ENCODE measurements at regions not wholly inside any gene's neighbourhood (a gene's known extent, or its start where the extent isn't known, plus 50 kb on each side); places are given as distances from the start of the nearest gene placed in this dataset.

- Histone ChIP-seq H3K4me1 (ENCODE audit: control insufficient read depth in 1 of 2, insufficient read depth in 2 of 2, low read length in 2 of 2) (no peaks in the 10 kb centered on the region), H2AK5ac (ENCODE audit: low read length) (no peak overlapping the region), H3K36me3 (ENCODE audit: control insufficient read depth in 1 of 2, insufficient read depth in 2 of 2, low read length in 2 of 2) (no peaks in the 10 kb centered on the region), H2BK5ac (ENCODE audit: low read depth, low read length, poor library complexity) (no peak overlapping the region), H3K9ac (ENCODE audit: low read length) (no peak overlapping the region), H3K27ac (ENCODE audit: low read depth, low read length) (no peak overlapping the region), H3K14ac (ENCODE audit: low read length) (no peak overlapping the region), H3K27me3 (ENCODE audit: insufficient read depth, low read length) (no peaks in the 10 kb centered on the region), H3K79me1 (ENCODE audit: low read length) (no peaks in the 10 kb centered on the region), H3K4me3 (ENCODE audit: low read depth, low read length) (no peak overlapping the region), H4K8ac (ENCODE audit: low read depth, low read length) (no peak overlapping the region), H3K23ac (ENCODE audit: low read length) (no peak overlapping the region), H3K18ac (ENCODE audit: low read length) (no peak overlapping the region), H2BK12ac (ENCODE audit: low read length) (no peak overlapping the region), H3K9me3 (ENCODE audit: insufficient read depth, low read depth, low read length) (no peaks in the 10 kb centered on the region), H3K79me2 (ENCODE audit: control insufficient read depth, insufficient read depth, low read length, poor library complexity) (no peaks in the 10 kb centered on the region), H4K12ac (ENCODE audit: low read depth, low read length) (no peak overlapping the region), H4K91ac (ENCODE audit: low read depth, low read length) (no peak overlapping the region), H3K4me2 (ENCODE audit: low read length) (no peak overlapping the region), H2AFZ (ENCODE audit: insufficient read depth, low read length, poor library complexity) (no peak overlapping the region), H3K4ac (ENCODE audit: low read depth, low read length) (no peak overlapping the region), H2BK120ac (ENCODE audit: insufficient read depth, low read length, poor library complexity) (no peak overlapping the region)
- no CpG with 5 or more reads among the region's 9 CpGs for WGBS (ENCODE audit: extremely low coverage, insufficient coverage, insufficient read length)
- no peak for DNase-seq
Observed at GRCh38 chr12:111164833-111165525, 203.9 kb downstream of the PHETA1 start.

- no peaks in the 10 kb centered on the region for H3K9me3 ChIP-seq (ENCODE audit: insufficient read depth, low read depth, low read length)
- no peaks in the 10 kb centered on the region for H3K4me1 ChIP-seq (ENCODE audit: control insufficient read depth in 1 of 2, insufficient read depth in 2 of 2, low read length in 2 of 2)
- no peaks in the 10 kb centered on the region for H3K79me1 ChIP-seq (ENCODE audit: low read length)
- no peak overlapping the region for H3K4ac ChIP-seq (ENCODE audit: low read depth, low read length)
- no peak overlapping the region for H2AK5ac ChIP-seq (ENCODE audit: low read length)
- no peak overlapping the region for H3K9ac ChIP-seq (ENCODE audit: low read length)
- WGBS (ENCODE audit: extremely low coverage, insufficient coverage, insufficient read length), result no CpG with 5 or more reads among the region's 4 CpGs
- H2AFZ ChIP-seq (ENCODE audit: insufficient read depth, low read length, poor library complexity), result no peak overlapping the region
- no peak overlapping the region for H3K14ac ChIP-seq (ENCODE audit: low read length)
- no peak overlapping the region for H2BK120ac ChIP-seq (ENCODE audit: insufficient read depth, low read length, poor library complexity)
- DNase-seq, result no peak
- no peak overlapping the region for H3K4me3 ChIP-seq (ENCODE audit: low read depth, low read length)
- H3K18ac ChIP-seq (ENCODE audit: low read length), result no peak overlapping the region
- H4K91ac ChIP-seq (ENCODE audit: low read depth, low read length), result no peak overlapping the region
- no peak overlapping the region for H2BK5ac ChIP-seq (ENCODE audit: low read depth, low read length, poor library complexity)
- no peak overlapping the region for H4K8ac ChIP-seq (ENCODE audit: low read depth, low read length)
- no peak overlapping the region for H4K12ac ChIP-seq (ENCODE audit: low read depth, low read length)
- H3K27me3 ChIP-seq (ENCODE audit: insufficient read depth, low read length), result no peaks in the 10 kb centered on the region
- no peak overlapping the region for H3K23ac ChIP-seq (ENCODE audit: low read length)
- H3K27ac ChIP-seq (ENCODE audit: low read depth, low read length), result no peak overlapping the region
- H3K36me3 ChIP-seq (ENCODE audit: control insufficient read depth in 1 of 2, insufficient read depth in 2 of 2, low read length in 2 of 2), result no peaks in the 10 kb centered on the region
- H3K79me2 ChIP-seq (ENCODE audit: control insufficient read depth, insufficient read depth, low read length, poor library complexity), result no peaks in the 10 kb centered on the region
- no peak overlapping the region for H2BK12ac ChIP-seq (ENCODE audit: low read length)
- H3K4me2 ChIP-seq (ENCODE audit: low read length), result no peak overlapping the region
Observed at GRCh38 chr12:111163422-111163821, 205.5 kb downstream of the PHETA1 start.

- no peaks in the 10 kb centered on the region for H3K9me3 ChIP-seq (ENCODE audit: insufficient read depth, low read depth, low read length)
- H4K12ac ChIP-seq (ENCODE audit: low read depth, low read length), result no peak overlapping the region
- no peaks in the 10 kb centered on the region for H3K79me1 ChIP-seq (ENCODE audit: low read length)
- H3K4ac ChIP-seq (ENCODE audit: low read depth, low read length), result no peak overlapping the region
- no peak overlapping the region for H4K8ac ChIP-seq (ENCODE audit: low read depth, low read length)
- H4K91ac ChIP-seq (ENCODE audit: low read depth, low read length), result no peak overlapping the region
- no peak overlapping the region for H3K27ac ChIP-seq (ENCODE audit: low read depth, low read length)
- no peak overlapping the region for H3K14ac ChIP-seq (ENCODE audit: low read length)
- H2AK5ac ChIP-seq (ENCODE audit: low read length), result no peak overlapping the region
- no peak overlapping the region for H2BK5ac ChIP-seq (ENCODE audit: low read depth, low read length, poor library complexity)
- no peak overlapping the region for H2AFZ ChIP-seq (ENCODE audit: insufficient read depth, low read length, poor library complexity)
- H3K4me2 ChIP-seq (ENCODE audit: low read length), result no peak overlapping the region
- H3K4me3 ChIP-seq (ENCODE audit: low read depth, low read length), result no peak overlapping the region
- H3K18ac ChIP-seq (ENCODE audit: low read length), result no peak overlapping the region
- H2BK120ac ChIP-seq (ENCODE audit: insufficient read depth, low read length, poor library complexity), result no peak overlapping the region
- no CpG with 5 or more reads among the region's 7 CpGs for WGBS (ENCODE audit: extremely low coverage, insufficient coverage, insufficient read length)
- no peak overlapping the region for H2BK12ac ChIP-seq (ENCODE audit: low read length)
- H3K23ac ChIP-seq (ENCODE audit: low read length), result no peak overlapping the region
- H3K9ac ChIP-seq (ENCODE audit: low read length), result no peak overlapping the region
- no peak for DNase-seq
- no peaks in the 10 kb centered on the region for H3K36me3 ChIP-seq (ENCODE audit: control insufficient read depth in 1 of 2, insufficient read depth in 2 of 2, low read length in 2 of 2)
- H3K4me1 ChIP-seq (ENCODE audit: control insufficient read depth in 1 of 2, insufficient read depth in 2 of 2, low read length in 2 of 2), result no peaks in the 10 kb centered on the region
- no peaks in the 10 kb centered on the region for H3K27me3 ChIP-seq (ENCODE audit: insufficient read depth, low read length)
- H3K79me2 ChIP-seq (ENCODE audit: control insufficient read depth, insufficient read depth, low read length, poor library complexity), result no peaks in the 10 kb centered on the region
Observed at GRCh38 chr12:111161898-111162297, 207.0 kb downstream of the PHETA1 start.

- H2BK5ac ChIP-seq (ENCODE audit: low read depth, low read length, poor library complexity), result no peak overlapping the region
- no peak overlapping the region for H3K4me3 ChIP-seq (ENCODE audit: low read depth, low read length)
- no peak overlapping the region for H4K91ac ChIP-seq (ENCODE audit: low read depth, low read length)
- no peak overlapping the region for H3K4me2 ChIP-seq (ENCODE audit: low read length)
- no peaks in the 10 kb centered on the region for H3K4me1 ChIP-seq (ENCODE audit: control insufficient read depth in 1 of 2, insufficient read depth in 2 of 2, low read length in 2 of 2)
- WGBS (ENCODE audit: extremely low coverage, insufficient coverage, insufficient read length), result no CpG with 5 or more reads among the region's 25 CpGs
- H3K9me3 ChIP-seq (ENCODE audit: insufficient read depth, low read depth, low read length), result no peaks in the 10 kb centered on the region
- H3K36me3 ChIP-seq (ENCODE audit: control insufficient read depth in 1 of 2, insufficient read depth in 2 of 2, low read length in 2 of 2), result no peaks in the 10 kb centered on the region
- H3K18ac ChIP-seq (ENCODE audit: low read length), result no peak overlapping the region
- no peak for DNase-seq
- H3K9ac ChIP-seq (ENCODE audit: low read length), result no peak overlapping the region
- H3K27ac ChIP-seq (ENCODE audit: low read depth, low read length), result no peak overlapping the region
- no peak overlapping the region for H3K4ac ChIP-seq (ENCODE audit: low read depth, low read length)
- no peaks in the 10 kb centered on the region for H3K79me1 ChIP-seq (ENCODE audit: low read length)
- no peaks in the 10 kb centered on the region for H3K79me2 ChIP-seq (ENCODE audit: control insufficient read depth, insufficient read depth, low read length, poor library complexity)
- no peak overlapping the region for H2AFZ ChIP-seq (ENCODE audit: insufficient read depth, low read length, poor library complexity)
- H4K12ac ChIP-seq (ENCODE audit: low read depth, low read length), result no peak overlapping the region
- H3K14ac ChIP-seq (ENCODE audit: low read length), result no peak overlapping the region
- H4K8ac ChIP-seq (ENCODE audit: low read depth, low read length), result no peak overlapping the region
- no peaks in the 10 kb centered on the region for H3K27me3 ChIP-seq (ENCODE audit: insufficient read depth, low read length)
- H2AK5ac ChIP-seq (ENCODE audit: low read length), result no peak overlapping the region
- no peak overlapping the region for H3K23ac ChIP-seq (ENCODE audit: low read length)
- no peak overlapping the region for H2BK120ac ChIP-seq (ENCODE audit: insufficient read depth, low read length, poor library complexity)
- H2BK12ac ChIP-seq (ENCODE audit: low read length), result no peak overlapping the region
Observed at GRCh38 chr12:111160350-111161241, 208.3 kb downstream of the PHETA1 start.
